ENCODE measurements at regions not wholly inside any gene's neighbourhood (a gene's known extent, or its start where the extent isn't known, plus 50 kb on each side); places are given as distances from the start of the nearest gene placed in this dataset.
"Not testable (repeated sequence)": the region's sequence is repeated elsewhere in the genome, so short reads cannot be mapped to it uniquely, and the experiment has no call there.

GRCh38 chr7:69095649-69096048 lies 502.6 kb upstream of the AUTS2 start:
- ATAC-seq (replicated peaks), result no peak
- no peaks in the 10 kb centered on the region for H3K4me1 Mint-ChIP-seq
- DNase-seq, result no peak
- H3K4me3 Mint-ChIP-seq, result no peak overlapping the region
- H3K27ac Mint-ChIP-seq, result no peak overlapping the region
- no peaks in the 10 kb centered on the region for H3K36me3 Mint-ChIP-seq
- peaks cover 6 to 8% of the 10 kb centered on the region in 2 donors for H3K9me3 Mint-ChIP-seq
- peaks cover 0 to 10% of the 10 kb centered on the region in 2 donors for H3K27me3 Mint-ChIP-seq

- Mint-ChIP-seq H3K4me1 (peaks cover 0 to 6% of the 10 kb centered on the region in 2 donors), H3K9me3 (peaks cover 2 to 4% of the 10 kb centered on the region in 2 donors), H3K27ac (no peak overlapping the region), H3K36me3 (peaks cover 0 to 1% of the 10 kb centered on the region in 2 donors), H3K27me3 (peaks cover 7 to 8% of the 10 kb centered on the region in 2 donors), H3K4me3 (no peak overlapping the region)
- no peak for DNase-seq
- no peak for ATAC-seq (replicated peaks)
These were observed 494.3 kb upstream of the AUTS2 start for GRCh38 chr7:69104023-69104422.

GRCh38 chr7:69105092-69105491 lies 493.2 kb upstream of the AUTS2 start:
- no peak for ATAC-seq (replicated peaks)
- H3K27me3 Mint-ChIP-seq, result peaks cover 7 to 8% of the 10 kb centered on the region in 2 donors
- no peak for DNase-seq
- H3K4me1 Mint-ChIP-seq, result peaks cover 0 to 6% of the 10 kb centered on the region in 2 donors
- no peak overlapping the region for H3K4me3 Mint-ChIP-seq
- peaks cover 0 to 1% of the 10 kb centered on the region in 2 donors for H3K36me3 Mint-ChIP-seq
- peaks cover 2 to 4% of the 10 kb centered on the region in 2 donors for H3K9me3 Mint-ChIP-seq
- H3K27ac Mint-ChIP-seq, result no peak overlapping the region

GRCh38 chr7:69105981-69106380 lies 492.3 kb upstream of the AUTS2 start:
- peaks cover 0 to 1% of the 10 kb centered on the region in 2 donors for H3K36me3 Mint-ChIP-seq
- no peak for ATAC-seq (replicated peaks)

GRCh38 chr7:69106449-69106848 lies 491.8 kb upstream of the AUTS2 start:
- DNase-seq (peak; percentile 14), ATAC-seq (replicated peaks) (peak; percentile 83 to 88)
- not testable (repeated sequence) for H3K9me3 Mint-ChIP-seq, H3K4me3 Mint-ChIP-seq, H3K4me1 Mint-ChIP-seq, H3K27ac Mint-ChIP-seq, H3K36me3 Mint-ChIP-seq
- H3K27me3 Mint-ChIP-seq, result peaks cover 7 to 14% of the 10 kb centered on the region in 2 donors

More at GRCh38 chr7:69105981-69106380, 492.3 kb upstream of the AUTS2 start:
- no peak for DNase-seq
- Mint-ChIP-seq H3K27ac (no peak overlapping the region), H3K27me3 (peaks cover 7 to 14% of the 10 kb centered on the region in 2 donors), H3K9me3 (peaks cover 3 to 4% of the 10 kb centered on the region in 2 donors), H3K4me1 (peaks cover 0 to 6% of the 10 kb centered on the region in 2 donors), H3K4me3 (no peak overlapping the region)

- not testable (repeated sequence) for H3K36me3 Mint-ChIP-seq; ATAC-seq (replicated peaks); H3K27ac Mint-ChIP-seq; H3K4me1 Mint-ChIP-seq; H3K9me3 Mint-ChIP-seq; DNase-seq; H3K4me3 Mint-ChIP-seq
- H3K27me3 Mint-ChIP-seq, result peaks cover 7 to 14% of the 10 kb centered on the region in 2 donors
These were observed 491.3 kb upstream of the AUTS2 start for GRCh38 chr7:69106946-69107345.

- H3K9me3 Mint-ChIP-seq, result peaks cover 3 to 8% of the 10 kb centered on the region in 2 donors
These were observed 490.2 kb upstream of the AUTS2 start for GRCh38 chr7:69108097-69108496.

GRCh38 chr7:69109246-69109645 lies 489.0 kb upstream of the AUTS2 start:
- peaks cover 3 to 8% of the 10 kb centered on the region in 2 donors for H3K9me3 Mint-ChIP-seq
- H3K36me3 Mint-ChIP-seq, result peaks cover 0 to 1% of the 10 kb centered on the region in 2 donors
- H3K4me3 Mint-ChIP-seq, result no peak overlapping the region
- ATAC-seq (replicated peaks) (no peak), DNase-seq (no peak)
- peaks cover 0 to 6% of the 10 kb centered on the region in 2 donors for H3K4me1 Mint-ChIP-seq
- H3K27me3 Mint-ChIP-seq, result peaks cover 9 to 10% of the 10 kb centered on the region in 2 donors
- no peak overlapping the region for H3K27ac Mint-ChIP-seq

More at GRCh38 chr7:69108097-69108496, 490.2 kb upstream of the AUTS2 start:
- no peak for ATAC-seq (replicated peaks)
- Mint-ChIP-seq H3K27me3 (peaks cover 7 to 10% of the 10 kb centered on the region in 2 donors), H3K4me3 (no peak overlapping the region), H3K4me1 (peaks cover 0 to 6% of the 10 kb centered on the region in 2 donors), H3K36me3 (peaks cover 0 to 1% of the 10 kb centered on the region in 2 donors), H3K27ac (no peak overlapping the region)
- DNase-seq, result no peak

- H3K36me3 Mint-ChIP-seq, result no peaks in the 10 kb centered on the region
- peaks cover 0 to 6% of the 10 kb centered on the region in 2 donors for H3K4me1 Mint-ChIP-seq
- H3K9me3 Mint-ChIP-seq, result peaks cover 2 to 8% of the 10 kb centered on the region in 2 donors
- H3K27me3 Mint-ChIP-seq, result peaks cover 10 to 12% of the 10 kb centered on the region in 2 donors
- no peak for DNase-seq
- H3K27ac Mint-ChIP-seq, result no peak overlapping the region
- H3K4me3 Mint-ChIP-seq, result no peak overlapping the region
- no peak for ATAC-seq (replicated peaks)
These were observed 488.4 kb upstream of the AUTS2 start for GRCh38 chr7:69109879-69110278.

- Mint-ChIP-seq H3K27ac (no peak overlapping the region), H3K4me3 (no peak overlapping the region), H3K9me3 (peaks cover 2 to 8% of the 10 kb centered on the region in 2 donors), H3K4me1 (peaks cover 0 to 6% of the 10 kb centered on the region in 2 donors), H3K36me3 (no peaks in the 10 kb centered on the region), H3K27me3 (peaks cover 10 to 12% of the 10 kb centered on the region in 2 donors)
- DNase-seq (no peak), ATAC-seq (replicated peaks) (peak in 1 of 2 donors; percentile 56)
These were observed 487.7 kb upstream of the AUTS2 start for GRCh38 chr7:69110450-69111050.

GRCh38 chr7:69114374-69114773 lies 483.9 kb upstream of the AUTS2 start:
- DNase-seq, result no peak

GRCh38 chr7:69115788-69116187 lies 482.5 kb upstream of the AUTS2 start:
- ATAC-seq (replicated peaks) (no peak), DNase-seq (no peak)
- H3K27ac Mint-ChIP-seq, result no peak overlapping the region
- H3K9me3 Mint-ChIP-seq, result peaks cover 0 to 4% of the 10 kb centered on the region in 2 donors
- no peak overlapping the region for H3K4me3 Mint-ChIP-seq
- no peaks in the 10 kb centered on the region for H3K36me3 Mint-ChIP-seq
- H3K27me3 Mint-ChIP-seq, result peaks cover 9% of the 10 kb centered on the region in 2 donors
- H3K4me1 Mint-ChIP-seq, result no peaks in the 10 kb centered on the region

More at GRCh38 chr7:69114374-69114773, 483.9 kb upstream of the AUTS2 start:
- H3K27me3 Mint-ChIP-seq, result peaks cover 9% of the 10 kb centered on the region in 2 donors
- no peak for ATAC-seq (replicated peaks)
- H3K27ac Mint-ChIP-seq, result no peak overlapping the region
- H3K4me3 Mint-ChIP-seq, result no peak overlapping the region
- peaks cover 2 to 4% of the 10 kb centered on the region in 2 donors for H3K9me3 Mint-ChIP-seq
- no peaks in the 10 kb centered on the region for H3K4me1 Mint-ChIP-seq
- H3K36me3 Mint-ChIP-seq, result no peaks in the 10 kb centered on the region

- not testable (repeated sequence) for H3K9me3 Mint-ChIP-seq; DNase-seq; H3K36me3 Mint-ChIP-seq; H3K27ac Mint-ChIP-seq; ATAC-seq (replicated peaks); H3K4me3 Mint-ChIP-seq; H3K4me1 Mint-ChIP-seq
- peaks cover 9 to 13% of the 10 kb centered on the region in 2 donors for H3K27me3 Mint-ChIP-seq
These were observed 482.1 kb upstream of the AUTS2 start for GRCh38 chr7:69116196-69116595.

GRCh38 chr7:69122953-69123352 lies 475.3 kb upstream of the AUTS2 start:
- H3K36me3 Mint-ChIP-seq, result no peaks in the 10 kb centered on the region
- no peak overlapping the region for H3K27ac Mint-ChIP-seq
- H3K9me3 Mint-ChIP-seq, result no peaks in the 10 kb centered on the region
- no peak for DNase-seq
- peaks cover 23 to 24% of the 10 kb centered on the region in 2 donors for H3K27me3 Mint-ChIP-seq
- H3K4me1 Mint-ChIP-seq, result no peaks in the 10 kb centered on the region
- no peak overlapping the region for H3K4me3 Mint-ChIP-seq
- ATAC-seq (replicated peaks), result no peak

- no peak for ATAC-seq (replicated peaks)
- DNase-seq, result no peak
- no peak overlapping the region for H3K27ac Mint-ChIP-seq
These were observed 471.3 kb upstream of the AUTS2 start for GRCh38 chr7:69126896-69127479.

More at GRCh38 chr7:69126896-69127479, 471.3 kb upstream of the AUTS2 start:
- Mint-ChIP-seq H3K36me3 (no peaks in the 10 kb centered on the region), H3K9me3 (peaks cover 0 to 3% of the 10 kb centered on the region in 2 donors), H3K4me3 (no peak overlapping the region), H3K27me3 (peaks cover 25 to 30% of the 10 kb centered on the region in 2 donors), H3K4me1 (no peaks in the 10 kb centered on the region)

All from stimulated activated naive B cell treated with anti-CD40 and anti-IgM and Interleukin-4, amounts not matched to agents 10 μg/mL and 1 μg/mL and 100 μg/mL, for 72 hours (primary cell).